ENCODE measurements at regions not wholly inside any gene's neighbourhood (a gene's known extent, or its start where the extent isn't known, plus 50 kb on each side); places are given as distances from the start of the nearest gene placed in this dataset.
"Not testable (repeated sequence)": the region's sequence is repeated elsewhere in the genome, so short reads cannot be mapped to it uniquely, and the experiment has no call there.

- no peak for DNase-seq
Observed at GRCh38 chr1:178572604-178573003, 59.7 kb downstream of the TEX35 start.

- DNase-seq, result no peak
Observed at GRCh38 chr1:178573330-178573729, 60.4 kb downstream of the TEX35 start.

- no peak for DNase-seq
Observed at GRCh38 chr1:178574345-178574744, 61.4 kb downstream of the TEX35 start.

GRCh38 chr1:178575611-178576361, 62.9 kb downstream of the TEX35 start:
- DNase-seq, result no peak

GRCh38 chr1:178576841-178577240, 63.9 kb downstream of the TEX35 start:
- DNase-seq, result no peak

GRCh38 chr1:178577882-178578281, 65.0 kb downstream of the TEX35 start:
- DNase-seq, result no peak

GRCh38 chr1:178578541-178578940, 65.6 kb downstream of the TEX35 start:
- no peak for DNase-seq

- DNase-seq, result no peak
Observed at GRCh38 chr1:178579095-178579494, 66.2 kb downstream of the TEX35 start.

- DNase-seq, result no peak
Observed at GRCh38 chr1:178579562-178579961, 66.7 kb downstream of the TEX35 start.

GRCh38 chr1:178580096-178580495, 67.2 kb downstream of the TEX35 start:
- DNase-seq, result no peak

- DNase-seq, result no peak
Observed at GRCh38 chr1:178580876-178581275, 68.0 kb downstream of the TEX35 start.

GRCh38 chr1:178581351-178582303, 68.7 kb downstream of the TEX35 start:
- no peak for DNase-seq

- no peak for DNase-seq
Observed at GRCh38 chr1:178587096-178587495, 74.2 kb downstream of the TEX35 start.

- DNase-seq, result no peak
Observed at GRCh38 chr1:178587975-178588374, 75.1 kb downstream of the TEX35 start.

GRCh38 chr1:178589042-178589441, 76.1 kb downstream of the TEX35 start:
- DNase-seq, result not testable (repeated sequence)

- not testable (repeated sequence) for DNase-seq
Observed at GRCh38 chr1:178591811-178592210, 78.9 kb downstream of the TEX35 start.

- DNase-seq, result no peak
Observed at GRCh38 chr1:178593515-178593914, 80.6 kb downstream of the TEX35 start.

- no peak for DNase-seq
Observed at GRCh38 chr1:178594133-178594532, 81.2 kb downstream of the TEX35 start.

- no peak for DNase-seq
Observed at GRCh38 chr1:178595491-178595890, 82.6 kb downstream of the TEX35 start.

GRCh38 chr1:178599087-178599486, 86.2 kb downstream of the TEX35 start:
- no peak for DNase-seq

- no peak for DNase-seq
Observed at GRCh38 chr1:178599745-178600144, 86.8 kb downstream of the TEX35 start.

GRCh38 chr1:178603926-178604325, 91.0 kb downstream of the TEX35 start:
- no peak for DNase-seq

- no peak for DNase-seq
Observed at GRCh38 chr1:178606839-178607238, 93.9 kb downstream of the TEX35 start.

Measured in right forelimb (tissue), 1 donor.